CD4-positive, alpha-beta memory T cell (primary cell): ENCODE measurements at regions not wholly inside any gene's neighbourhood (a gene's known extent, or its start where the extent isn't known, plus 50 kb on each side); places are given as distances from the start of the nearest gene placed in this dataset.
"Not testable (repeated sequence)": the region's sequence is repeated elsewhere in the genome, so short reads cannot be mapped to it uniquely, and the experiment has no call there.

Experiments
- CTCF ChIA-PET: fragments of 350-600 bp; sonication (Branson Sonifier 250); formaldehyde crosslinking; loops from one replicate; lab custom pipeline; 2021; ENCODE audit warnings: inconsistent platforms; ENCODE audit not compliant: partially characterized antibody; lab: Charles Lee
- POLR2A ChIA-PET: fragments of 350-600 bp; sonication (Branson Sonifier 250); formaldehyde crosslinking; loops from one replicate; lab custom pipeline; 2021; ENCODE audit not compliant: partially characterized antibody; lab: Charles Lee
- DNase-seq, 5 donors: peaks; one replicate each; pipeline versions ENCODE4 v3.0.0 to v3.0.0-alpha.2; 2020 to 2022; ENCODE audit warnings: mixed read lengths in 1 of 5
- H3K27ac ChIP-seq: one replicate; pipeline ENCODE4 v1.7.0; 2013; ENCODE audit warnings: low read depth, low read length
- H3K27me3 ChIP-seq: 2 replicates; pipeline ENCODE4 v1.7.0; 2013; ENCODE audit warnings: mild to moderate bottlenecking, low read length, moderate library complexity; ENCODE audit not compliant: insufficient read depth
- H3K36me3 ChIP-seq: 2 replicates; pipeline ENCODE4 v1.7.0; 2013; ENCODE audit warnings: mild to moderate bottlenecking, low read length, moderate library complexity; ENCODE audit not compliant: insufficient read depth
- H3K4me1 ChIP-seq: 2 replicates; pipeline ENCODE4 v1.7.0; 2013; ENCODE audit warnings: mild to moderate bottlenecking, low read length, moderate library complexity; ENCODE audit not compliant: insufficient read depth
- H3K4me3 ChIP-seq, 2 donors: one replicate each; pipeline ENCODE4 v1.7.0; 2013; ENCODE audit warnings: low read length in 2 of 2, mild to moderate bottlenecking in 1 of 2
- H3K9me3 ChIP-seq, 2 donors: one replicate each; pipeline ENCODE4 v1.7.0; 2013; ENCODE audit warnings: low read length in 2 of 2, control low read depth in 1 of 2; ENCODE audit not compliant: control insufficient read depth in 1 of 2
- H3K27ac Mint-ChIP-seq, 7 donors: one replicate each; pipeline ENCODE4 v1.8.0; 2020 to 2021; ENCODE audit warnings: mixed read lengths in 7 of 7, mild to moderate bottlenecking in 6 of 7, inconsistent platforms in 3 of 7, moderate library complexity in 3 of 7
- H3K27me3 Mint-ChIP-seq, 2 donors: one replicate each; pipeline ENCODE4 v1.8.0; 2020 to 2021; ENCODE audit warnings: mixed read lengths in 2 of 2
- H3K36me3 Mint-ChIP-seq, 2 donors: one replicate each; pipeline ENCODE4 v1.8.0; 2020 to 2021; ENCODE audit warnings: mixed read lengths in 2 of 2, inconsistent platforms in 1 of 2, mild to moderate bottlenecking in 1 of 2
- H3K4me1 Mint-ChIP-seq, 4 donors: one replicate each; pipeline ENCODE4 v1.8.0; 2020 to 2021; ENCODE audit warnings: mixed read lengths in 4 of 4, mild to moderate bottlenecking in 1 of 4
- H3K4me3 Mint-ChIP-seq, 8 donors: one replicate each; pipeline ENCODE4 v1.8.0; 2020 to 2021; ENCODE audit warnings: mixed read lengths in 8 of 8, mild to moderate bottlenecking in 7 of 8, moderate library complexity in 6 of 8, inconsistent platforms in 3 of 8
- H3K9me3 Mint-ChIP-seq, 8 donors: one replicate each; pipeline ENCODE4 v1.8.0; 2020 to 2021; ENCODE audit warnings: mixed read lengths in 8 of 8, mild to moderate bottlenecking in 5 of 8, inconsistent platforms in 3 of 8, moderate library complexity in 1 of 8
- intact Hi-C: fragments of 100-400 bp; cut with micrococcal nuclease; formaldehyde crosslinking; loops from one replicate; pipeline ENCODE4 v1.15.1; 2023

DNA sequence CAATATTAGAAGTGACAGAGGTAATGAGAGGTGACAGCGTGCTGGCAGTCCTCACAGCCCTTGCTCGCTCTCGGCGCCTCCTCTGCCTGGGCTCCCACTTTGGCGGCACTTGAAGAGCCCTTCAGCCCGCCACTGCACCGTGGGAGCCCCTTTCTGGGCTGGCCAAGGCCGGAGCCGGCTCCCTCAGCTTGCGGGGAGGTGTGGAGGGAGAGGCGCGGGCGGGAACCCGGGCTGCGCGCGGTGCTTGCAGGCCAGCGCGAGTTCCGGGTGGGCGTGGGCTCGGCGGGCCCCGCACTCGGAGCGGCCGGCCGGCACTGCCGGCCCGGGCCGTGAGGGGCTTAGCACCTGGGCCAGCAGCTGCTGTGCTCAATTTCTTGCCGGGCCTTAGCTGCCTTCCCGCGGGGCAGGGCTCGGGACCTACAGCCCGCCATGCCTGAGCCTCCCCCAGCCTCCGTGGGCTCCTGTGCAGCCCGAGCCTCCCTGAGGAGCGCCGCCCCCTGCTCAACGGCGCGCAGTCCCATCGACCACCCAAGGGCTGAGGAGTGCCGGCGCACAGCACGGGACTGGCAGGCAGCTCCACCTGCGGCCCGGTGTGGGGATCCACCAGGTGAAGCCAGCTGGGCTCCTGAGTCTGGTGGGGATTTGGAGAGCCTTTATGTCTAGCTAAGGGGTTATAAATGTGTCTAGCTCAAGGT is 426.5 kb upstream of the RGS18 start:
- H3K4me1 Mint-ChIP-seq = not testable (repeated sequence)

DNA sequence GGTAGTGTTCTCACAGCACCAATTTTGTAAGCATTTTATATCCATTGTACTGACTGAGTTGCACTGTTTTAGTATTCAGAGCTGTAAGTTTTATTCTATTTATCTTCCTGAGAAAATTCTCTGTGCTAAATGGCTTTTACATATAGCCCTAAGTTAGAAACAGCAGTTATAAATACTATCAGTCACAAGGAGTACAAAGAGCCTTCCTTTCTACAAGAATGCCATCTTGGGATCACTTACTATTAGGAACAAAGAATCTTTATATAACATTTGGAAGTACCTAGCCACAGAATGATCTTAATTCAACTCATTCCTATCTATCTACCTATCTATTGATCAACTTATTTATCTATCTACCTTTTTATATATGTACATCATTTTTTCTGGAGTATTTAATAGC is 423.9 kb upstream of the RGS18 start:
- Histone ChIP-seq H3K36me3 (no peaks in the 10 kb centered on the region), H3K9me3 (no peaks in the 10 kb centered on the region), H3K27me3 (no peaks in the 10 kb centered on the region), H3K27ac (no peak overlapping the region), H3K4me1 (no peaks in the 10 kb centered on the region), H3K4me3 (no peak overlapping the region)
- DNase-seq = no peak
- POLR2A ChIA-PET = no interaction called here
- no peaks in the 10 kb centered on the region for H3K4me1 Mint-ChIP-seq
- no peaks in the 10 kb centered on the region for H3K27me3 Mint-ChIP-seq
- intact Hi-C loops = no loop called here
- peaks cover 0 to 22% (median 3%) of the 10 kb centered on the region in 8 donors for H3K9me3 Mint-ChIP-seq
- CTCF ChIA-PET = no interaction called here
- H3K4me3 Mint-ChIP-seq = no peak overlapping the region
- no peaks in the 10 kb centered on the region for H3K36me3 Mint-ChIP-seq
- no peak overlapping the region for H3K27ac Mint-ChIP-seq

More for the DNA sequence above, 426.5 kb upstream of the RGS18 start:
- H3K4me3 Mint-ChIP-seq, H3K27me3 Mint-ChIP-seq, CTCF ChIA-PET, H3K4me3 ChIP-seq, H3K36me3 ChIP-seq, intact Hi-C loops, H3K27ac Mint-ChIP-seq, H3K36me3 Mint-ChIP-seq, H3K9me3 ChIP-seq, H3K4me1 ChIP-seq, POLR2A ChIA-PET, H3K27ac ChIP-seq, DNase-seq, H3K27me3 ChIP-seq: not testable (repeated sequence)
- peaks cover 0 to 25% (median 3%) of the 10 kb centered on the region in 8 donors for H3K9me3 Mint-ChIP-seq

DNA sequence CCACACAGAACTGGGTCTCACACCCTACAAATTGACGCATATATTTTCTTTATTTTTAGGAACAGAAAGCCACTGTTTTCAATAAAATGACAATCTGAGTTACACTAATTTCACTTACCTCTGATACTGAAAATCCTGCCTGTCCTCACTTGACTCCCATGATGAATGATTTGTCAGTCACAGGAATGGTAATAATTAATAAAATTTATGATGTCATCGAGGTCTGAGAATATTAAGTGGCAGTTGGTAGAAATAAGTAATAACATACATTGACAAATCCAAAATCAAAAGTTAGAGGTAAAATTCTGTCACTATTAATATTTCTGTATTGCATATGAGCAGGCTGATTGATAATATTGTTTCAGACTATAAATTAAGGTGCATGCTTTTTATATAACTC is 418.7 kb upstream of the RGS18 start:
- H3K36me3 ChIP-seq = no peaks in the 10 kb centered on the region
- no peaks in the 10 kb centered on the region for H3K27me3 ChIP-seq
- H3K27ac Mint-ChIP-seq = no peak overlapping the region
- H3K9me3 Mint-ChIP-seq = peaks cover 0 to 8% (median 3%) of the 10 kb centered on the region in 8 donors
- H3K27me3 Mint-ChIP-seq = no peaks in the 10 kb centered on the region
- intact Hi-C loops = no loop called here
- ChIA-PET POLR2A (no interaction called here), CTCF (no interaction called here)
- H3K4me1 Mint-ChIP-seq = no peaks in the 10 kb centered on the region
- DNase-seq = no peak
- no peaks in the 10 kb centered on the region for H3K4me1 ChIP-seq
- no peak overlapping the region for H3K4me3 Mint-ChIP-seq
- H3K4me3 ChIP-seq = no peak overlapping the region
- H3K27ac ChIP-seq = no peak overlapping the region
- no peaks in the 10 kb centered on the region for H3K36me3 Mint-ChIP-seq
- H3K9me3 ChIP-seq = no peaks in the 10 kb centered on the region

GRCh38 chr1:191752342-191752741 is 405.9 kb upstream of the RGS18 start:
- no peak overlapping the region for H3K27ac Mint-ChIP-seq
- POLR2A ChIA-PET = no interaction called here
- intact Hi-C loops = no loop called here
- Histone ChIP-seq H3K27me3 (no peaks in the 10 kb centered on the region), H3K9me3 (no peaks in the 10 kb centered on the region), H3K27ac (no peak overlapping the region), H3K36me3 (no peaks in the 10 kb centered on the region), H3K4me3 (no peak overlapping the region), H3K4me1 (no peaks in the 10 kb centered on the region)
- H3K4me3 Mint-ChIP-seq = no peak overlapping the region
- DNase-seq = no peak
- no peaks in the 10 kb centered on the region for H3K36me3 Mint-ChIP-seq
- no peaks in the 10 kb centered on the region for H3K4me1 Mint-ChIP-seq
- peaks cover 0 to 14% (median 5%) of the 10 kb centered on the region in 8 donors for H3K9me3 Mint-ChIP-seq
- H3K27me3 Mint-ChIP-seq = no peaks in the 10 kb centered on the region
- CTCF ChIA-PET = no interaction called here

DNA sequence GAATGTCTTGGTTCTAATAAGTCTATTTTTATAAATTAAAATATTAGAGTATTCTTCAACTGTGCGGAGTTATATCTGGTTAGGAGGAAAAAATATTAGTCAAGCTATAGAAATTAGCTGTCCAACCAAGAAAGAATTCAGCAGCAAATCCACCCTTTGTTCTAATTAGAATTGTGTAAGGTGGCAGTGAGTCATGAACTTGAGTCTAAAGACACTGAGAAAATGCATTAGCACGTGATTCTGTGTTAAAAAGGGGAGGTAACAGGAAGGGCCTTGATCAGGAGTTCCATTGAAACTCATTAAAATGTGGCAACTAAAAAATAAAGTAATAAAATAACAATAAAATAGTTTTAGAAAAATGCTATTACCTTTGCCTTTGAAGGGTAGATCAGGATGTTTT is 398.2 kb upstream of the RGS18 start:
- Histone ChIP-seq H3K27ac (no peak overlapping the region), H3K36me3 (no peaks in the 10 kb centered on the region), H3K4me3 (no peak overlapping the region), H3K9me3 (no peaks in the 10 kb centered on the region), H3K4me1 (no peaks in the 10 kb centered on the region), H3K27me3 (no peaks in the 10 kb centered on the region)
- H3K9me3 Mint-ChIP-seq = peaks cover 0 to 9% (median 4%) of the 10 kb centered on the region in 8 donors
- POLR2A ChIA-PET = no interaction called here
- no peaks in the 10 kb centered on the region for H3K36me3 Mint-ChIP-seq
- no peak overlapping the region for H3K4me3 Mint-ChIP-seq
- intact Hi-C loops = no loop called here
- no peak for DNase-seq
- no peak overlapping the region for H3K27ac Mint-ChIP-seq
- no peaks in the 10 kb centered on the region for H3K4me1 Mint-ChIP-seq
- H3K27me3 Mint-ChIP-seq = no peaks in the 10 kb centered on the region
- CTCF ChIA-PET = no interaction called here

DNA sequence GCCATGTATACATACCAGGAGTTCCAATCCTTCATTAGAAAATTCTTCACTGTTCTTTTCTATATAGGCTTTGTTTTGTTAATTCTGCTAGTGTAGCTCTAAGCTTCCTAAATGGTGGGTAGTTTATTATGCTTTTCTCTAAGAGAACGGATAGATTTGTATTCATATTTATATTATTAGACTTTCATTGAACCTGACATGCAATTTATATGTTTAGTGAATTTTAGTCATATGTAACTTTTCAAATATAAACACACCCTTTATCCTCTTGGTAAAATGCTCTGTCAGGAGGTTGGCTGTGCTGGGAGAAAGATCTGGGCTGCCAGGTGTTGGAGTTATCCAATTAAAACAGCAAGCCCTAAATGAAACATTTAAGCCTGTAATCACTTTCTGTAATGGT is 369.7 kb upstream of the RGS18 start:
- Mint-ChIP-seq H3K4me1 (no peaks in the 10 kb centered on the region), H3K27ac (no peak overlapping the region), H3K4me3 (no peak overlapping the region), H3K27me3 (no peaks in the 10 kb centered on the region), H3K9me3 (peaks cover 0 to 18% (median 4%) of the 10 kb centered on the region in 8 donors), H3K36me3 (no peaks in the 10 kb centered on the region)
- no peaks in the 10 kb centered on the region for H3K9me3 ChIP-seq
- DNase-seq = no peak
- ChIA-PET POLR2A (no interaction called here), CTCF (no interaction called here)
- H3K4me3 ChIP-seq = no peak overlapping the region
- intact Hi-C loops = no loop called here
- H3K27me3 ChIP-seq = no peaks in the 10 kb centered on the region
- no peaks in the 10 kb centered on the region for H3K36me3 ChIP-seq
- no peaks in the 10 kb centered on the region for H3K4me1 ChIP-seq
- no peak overlapping the region for H3K27ac ChIP-seq

GRCh38 chr1:191798178-191798577 is 360.1 kb upstream of the RGS18 start:
- no peak overlapping the region for H3K4me3 ChIP-seq
- DNase-seq = no peak
- no peaks in the 10 kb centered on the region for H3K27me3 ChIP-seq
- H3K9me3 ChIP-seq = no peaks in the 10 kb centered on the region
- intact Hi-C loops = no loop called here
- H3K4me1 Mint-ChIP-seq = no peaks in the 10 kb centered on the region
- H3K36me3 ChIP-seq = no peaks in the 10 kb centered on the region
- H3K4me3 Mint-ChIP-seq = no peak overlapping the region
- H3K9me3 Mint-ChIP-seq = peaks cover 0 to 4% (median under 1%) of the 10 kb centered on the region in 8 donors
- H3K27me3 Mint-ChIP-seq = no peaks in the 10 kb centered on the region
- H3K27ac Mint-ChIP-seq = no peak overlapping the region
- no peaks in the 10 kb centered on the region for H3K4me1 ChIP-seq
- no peak overlapping the region for H3K27ac ChIP-seq
- no peaks in the 10 kb centered on the region for H3K36me3 Mint-ChIP-seq
- POLR2A ChIA-PET = no interaction called here
- CTCF ChIA-PET = no interaction called here
